IMR-90 (cell line): ENCODE measurements at regions not wholly inside any gene's neighbourhood (a gene's known extent, or its start where the extent isn't known, plus 50 kb on each side); places are given as distances from the start of the nearest gene placed in this dataset.

Experiments
- ATAC-seq: fragments of 200-7000 bp; cut with Tn5 transposase; 2 replicates; pipeline ENCODE4 v1.9.1; 2020; ENCODE audit warnings: low read depth, mild to moderate bottlenecking, moderate library complexity
- BruUV-seq: library from RNA; stranded (reverse); fragments of 400-500 nt; replicated peaks from 2 replicates; lab custom pipeline; 2021; lab: Mats Ljungman, UMichigan
- CTCF ChIA-PET: fragments of 300-600 bp; formaldehyde crosslinking; extraction: SDS; loops from one replicate; lab custom pipeline; 2021; ENCODE audit warnings: antibody characterized with exemption; lab: Yijun Ruan, JAX
- POLR2A ChIA-PET: fragments of 300-600 bp; sonication (Branson Sonifier 250); formaldehyde crosslinking; loops from one replicate; lab custom pipeline; 2022; ENCODE audit warnings: antibody characterized with exemption; ENCODE audit not compliant: unreplicated experiment; lab: Charles Lee
- DNase-seq: peaks from one replicate; pipeline ENCODE4 v3.0.0; 2013
- H2AFZ ChIP-seq: replicated peaks from 2 replicates; pipeline ENCODE3; 2013; ENCODE audit warnings: low read length, mild to moderate bottlenecking; ENCODE audit not compliant: poor library complexity
- H2AK5ac ChIP-seq: 2 replicates; pipeline ENCODE4 v1.6.1; 2013; ENCODE audit warnings: low read depth, low read length, inconsistent platforms
- H2AK9ac ChIP-seq: replicated peaks from 2 replicates; pipeline ENCODE3; 2013; ENCODE audit warnings: mild to moderate bottlenecking, low read depth, low read length, moderate library complexity; ENCODE audit not compliant: poor library complexity
- H2BK120ac ChIP-seq: 2 replicates; pipeline ENCODE4 v1.6.1; 2013; ENCODE audit warnings: low read depth, low read length, inconsistent platforms
- H2BK15ac ChIP-seq: 3 replicates; pipeline ENCODE4 v1.6.1; 2013; ENCODE audit warnings: low read depth, low read length, inconsistent platforms
- H2BK20ac ChIP-seq: 2 replicates; pipeline ENCODE4 v1.6.1; 2013; ENCODE audit warnings: low read depth, mild to moderate bottlenecking, inconsistent platforms, low read length, moderate library complexity
- H2BK5ac ChIP-seq: 2 replicates; pipeline ENCODE4 v1.6.1; 2013; ENCODE audit warnings: mild to moderate bottlenecking, low read depth, low read length, inconsistent platforms; ENCODE audit not compliant: poor library complexity, severe bottlenecking
- H3K14ac ChIP-seq: replicated peaks from 2 replicates; pipeline ENCODE4 v1.6.1; 2013; ENCODE audit warnings: low read depth, low read length, inconsistent platforms
- H3K18ac ChIP-seq: 2 replicates; pipeline ENCODE4 v1.6.1; 2013; ENCODE audit warnings: low read depth, low read length, control low read depth
- H3K23ac ChIP-seq: 2 replicates; pipeline ENCODE4 v1.6.1; 2013; ENCODE audit warnings: low read depth, low read length, inconsistent platforms
- H3K27ac ChIP-seq: 2 replicates; pipeline ENCODE4 v1.5.1; 2013; ENCODE audit warnings: mild to moderate bottlenecking, control low read depth, low read length; ENCODE audit not compliant: insufficient read depth
- H3K27me3 ChIP-seq: 2 replicates; pipeline ENCODE4 v1.6.1; 2013; ENCODE audit warnings: low read length; ENCODE audit not compliant: control insufficient read depth, insufficient read depth
- H3K36me3 ChIP-seq: 2 replicates; pipeline ENCODE4 v1.6.1; 2013; ENCODE audit warnings: low read length, mixed read lengths; ENCODE audit not compliant: control insufficient read depth, insufficient read depth
- H3K4ac ChIP-seq: 2 replicates; pipeline ENCODE4 v1.6.1; 2013; ENCODE audit warnings: low read depth, low read length, inconsistent platforms
- H3K4me1 ChIP-seq: 2 replicates; pipeline ENCODE4 v1.6.1; 2013; ENCODE audit warnings: low read length, mixed read lengths; ENCODE audit not compliant: control insufficient read depth, insufficient read depth
- H3K4me2 ChIP-seq: 2 replicates; pipeline ENCODE4 v1.6.1; 2013; ENCODE audit warnings: low read depth, mild to moderate bottlenecking, control low read depth, low read length, moderate library complexity
- H3K4me3 ChIP-seq: 2 replicates; pipeline ENCODE4 v1.5.1; 2013; ENCODE audit warnings: low read depth, mild to moderate bottlenecking, control low read depth, low read length, moderate library complexity; ENCODE audit not compliant: insufficient read depth
- H3K56ac ChIP-seq: 2 replicates; pipeline ENCODE4 v1.6.1; 2013; ENCODE audit warnings: low read length, inconsistent platforms; ENCODE audit not compliant: insufficient read depth; ENCODE audit errors: extremely low read depth
- H3K79me1 ChIP-seq, 2 experiments: 2 replicates each; pipeline ENCODE4 v1.6.1; 2013; ENCODE audit warnings: low read length in 2 of 2, inconsistent platforms in 1 of 2, low read depth in 1 of 2
- H3K9ac ChIP-seq: 2 replicates; pipeline ENCODE4 v1.6.1; 2013; ENCODE audit warnings: low read depth, low read length, control low read depth
- H3K9me1 ChIP-seq: 2 replicates; pipeline ENCODE4 v1.6.1; 2013; ENCODE audit warnings: low read length, inconsistent platforms; ENCODE audit not compliant: insufficient read depth
- H3K9me3 ChIP-seq: 2 replicates; pipeline ENCODE4 v1.6.1; 2013; ENCODE audit warnings: low read length; ENCODE audit not compliant: control insufficient read depth, insufficient read depth
- H4K20me1 ChIP-seq: 2 replicates; pipeline ENCODE4 v1.6.1; 2013; ENCODE audit warnings: low read length, inconsistent platforms; ENCODE audit not compliant: insufficient read depth
- H4K5ac ChIP-seq: 2 replicates; pipeline ENCODE4 v1.6.1; 2013; ENCODE audit warnings: mild to moderate bottlenecking, low read depth, low read length, control low read depth
- H4K8ac ChIP-seq, 2 experiments: 2 replicates each; pipeline ENCODE4 v1.6.1; 2013; ENCODE audit warnings: low read depth in 2 of 2, low read length in 2 of 2, control low read depth in 1 of 2, inconsistent platforms in 1 of 2
- H4K91ac ChIP-seq: 2 replicates; pipeline ENCODE4 v1.6.1; 2013; ENCODE audit warnings: low read depth, low read length, inconsistent platforms; ENCODE audit not compliant: insufficient read depth
- CEBPB ChIP-seq: IDR thresholded peaks from 2 replicates; pipeline ENCODE4 v1.6.1; 2012; ENCODE audit warnings: low read depth, low read length, improper control_type of control experiment
- CTCF ChIP-seq: conservative IDR thresholded peaks from 2 replicates; pipeline ENCODE4 v1.5.1; 2012; ENCODE audit warnings: mild to moderate bottlenecking, low read depth, low read length, improper control_type of control experiment
- FOS ChIP-seq: fragments of 150-350 bp; IDR thresholded peaks from 2 replicates; pipeline ENCODE4 v1.6.1; 2016; ENCODE audit warnings: low read depth, low read length
- MAFK ChIP-seq: IDR thresholded peaks from 2 replicates; pipeline ENCODE4 v1.6.1; 2012; ENCODE audit warnings: low read depth, low read length, improper control_type of control experiment
- MAZ ChIP-seq: IDR thresholded peaks from 2 replicates; pipeline ENCODE4 v1.6.1; 2012; ENCODE audit warnings: low read depth, mild to moderate bottlenecking, low read length, improper control_type of control experiment, moderate library complexity, borderline replicate concordance
- MXI1 ChIP-seq: IDR thresholded peaks from 2 replicates; pipeline ENCODE4 v1.6.1; 2012; ENCODE audit warnings: low read depth, mild to moderate bottlenecking, low read length, moderate library complexity, borderline replicate concordance
- NFE2L2 ChIP-seq: fragments of 150-350 bp; IDR thresholded peaks from 2 replicates; pipeline ENCODE4 v1.6.1; 2016; ENCODE audit warnings: low read depth, mild to moderate bottlenecking, low read length
- RAD21 ChIP-seq: IDR thresholded peaks from 2 replicates; pipeline ENCODE4 v1.6.1; 2012; ENCODE audit warnings: low read length, improper control_type of control experiment
- RCOR1 ChIP-seq: IDR thresholded peaks from 2 replicates; pipeline ENCODE4 v1.6.1; 2012; ENCODE audit warnings: mild to moderate bottlenecking, low read length, improper control_type of control experiment; ENCODE audit not compliant: insufficient replicate concordance
- RFX5 ChIP-seq: IDR thresholded peaks from 2 replicates; pipeline ENCODE4 v1.8.0; 2012; ENCODE audit warnings: low read depth, mild to moderate bottlenecking, low read length, moderate library complexity
- SMC3 ChIP-seq: fragments of 150-350 bp; IDR thresholded peaks from 2 replicates; pipeline ENCODE4 v1.6.1; 2016; ENCODE audit warnings: low read depth, mild to moderate bottlenecking, antibody characterized with exemption, low read length, moderate library complexity
- USF2 ChIP-seq: fragments of 150-350 bp; IDR thresholded peaks from 2 replicates; pipeline ENCODE4 v1.6.1; 2017; ENCODE audit warnings: mild to moderate bottlenecking, antibody characterized with exemption, low read length, low read depth
- WGBS, 2 experiments: methylation state at CpG; one replicate each; pipeline versions ENCODE4 v1.1.5 to v1.1.7; 2013; ENCODE audit warnings: missing lambda C conversion rate in 2 of 2; ENCODE audit not compliant: insufficient read length in 1 of 2; ENCODE audit errors: extremely low coverage in 2 of 2; 5-methylcytosine and 5-hydroxymethylcytosine counted together
- dilution Hi-C: fragments of 300-500 bp; cut with HindIII; formaldehyde crosslinking; loops from one replicate; pipeline ENCODE4 v1.14.3; 2018; ENCODE audit warnings: low sequenced_read_pairs; ENCODE audit not compliant: unreplicated experiment
- in situ Hi-C: fragments of 300-500 bp; cut with MboI; formaldehyde crosslinking; loops from 3 replicates; pipeline ENCODE4 v1.14.3; 2019; ENCODE audit warnings: low sequenced_read_pairs, inconsistent platforms, mixed read lengths
- intact Hi-C: fragments of 100-400 bp; cut with micrococcal nuclease; formaldehyde crosslinking; loops from 2 replicates; pipeline ENCODE4 v1.10.0; 2022

GRCh38 chr12:66765204-66765603 lies 86.3 kb upstream of the GRIP1 start:
- Histone ChIP-seq H3K9ac (no peak overlapping the region), H4K20me1 (no peaks in the 10 kb centered on the region), H2BK20ac (no peak overlapping the region), H3K79me1 (no peaks in the 10 kb centered on the region), H3K4me1 (no peaks in the 10 kb centered on the region), H2AK5ac (no peak overlapping the region), H2AK9ac (no peak overlapping the region), H4K91ac (no peak overlapping the region), H3K9me3 (no peaks in the 10 kb centered on the region), H2BK120ac (no peak overlapping the region), H3K18ac (no peak overlapping the region), H3K4me2 (no peak overlapping the region), H3K4me3 (no peak overlapping the region), H3K9me1 (no peaks in the 10 kb centered on the region), H4K8ac (no peak overlapping the region), H2BK15ac (no peak overlapping the region), H4K5ac (no peak overlapping the region), H3K27ac (no peak overlapping the region), H2AFZ (no peak overlapping the region), H3K27me3 (no peaks in the 10 kb centered on the region), H3K23ac (no peak overlapping the region), H3K14ac (no peak overlapping the region), H3K36me3 (no peaks in the 10 kb centered on the region), H3K56ac (no peak overlapping the region), H3K4ac (no peak overlapping the region), H2BK5ac (no peak overlapping the region)
- ATAC-seq, result no peak
- no peak for TF ChIP-seq MAFK
- TF ChIP-seq CEBPB, result no peak
- no peak for TF ChIP-seq NFE2L2
- no peak for TF ChIP-seq MXI1
- TF ChIP-seq RCOR1, result no peak
- no peak for TF ChIP-seq SMC3
- no peak for TF ChIP-seq RAD21
- no peak for TF ChIP-seq USF2
- no peak for TF ChIP-seq CTCF
- TF ChIP-seq MAZ, result no peak
- TF ChIP-seq FOS, result no peak
- no peak for TF ChIP-seq RFX5
- in situ Hi-C loops, result no loop called here
- no TSS peak for BruUV-seq
- CTCF ChIA-PET, result no interaction called here
- intact Hi-C loops, result no loop called here
- POLR2A ChIA-PET, result no interaction called here
- no CpG with 5 or more reads among the region's 1 CpG for WGBS, 2 experiments
- dilution Hi-C loops, result no loop called here
- no peak for DNase-seq
